ENCODE measurements at regions not wholly inside any gene's neighbourhood (a gene's known extent, or its start where the extent isn't known, plus 50 kb on each side); places are given as distances from the start of the nearest gene placed in this dataset.

GRCh38 chr1:4301007-4301406, 353.4 kb upstream of the AJAP1 start:
- DNase-seq = peak in 1 of 3 experiments; percentile 64

GRCh38 chr1:4303303-4303702, 351.1 kb upstream of the AJAP1 start:
- no peak for DNase-seq

- DNase-seq = no peak
These were observed 348.7 kb upstream of the AJAP1 start for GRCh38 chr1:4305526-4306301.

GRCh38 chr1:4306559-4307467, 347.6 kb upstream of the AJAP1 start:
- no peak for DNase-seq

GRCh38 chr1:4307468-4307845, 347.0 kb upstream of the AJAP1 start:
- no peak for DNase-seq

- DNase-seq = no peak
These were observed 346.4 kb upstream of the AJAP1 start for GRCh38 chr1:4307911-4308545.

GRCh38 chr1:4308806-4309205, 345.6 kb upstream of the AJAP1 start:
- no peak for DNase-seq

GRCh38 chr1:4309676-4310320, 344.6 kb upstream of the AJAP1 start:
- DNase-seq = no peak

- no peak for DNase-seq
These were observed 343.9 kb upstream of the AJAP1 start for GRCh38 chr1:4310396-4310923.

GRCh38 chr1:4312024-4312423, 342.4 kb upstream of the AJAP1 start:
- no peak for DNase-seq

- no peak for DNase-seq
These were observed 339.2 kb upstream of the AJAP1 start for GRCh38 chr1:4315202-4315601.

- no peak for DNase-seq
These were observed 337.2 kb upstream of the AJAP1 start for GRCh38 chr1:4317207-4317606.

- DNase-seq = no peak
These were observed 335.7 kb upstream of the AJAP1 start for GRCh38 chr1:4318720-4319119.

GRCh38 chr1:4319496-4319895, 334.9 kb upstream of the AJAP1 start:
- no peak for DNase-seq

GRCh38 chr1:4322881-4323280, 331.5 kb upstream of the AJAP1 start:
- no peak for DNase-seq

- no peak for DNase-seq
These were observed 331.1 kb upstream of the AJAP1 start for GRCh38 chr1:4323309-4323708.

GRCh38 chr1:4324525-4324924, 329.9 kb upstream of the AJAP1 start:
- no peak for DNase-seq

GRCh38 chr1:4327142-4327541, 327.3 kb upstream of the AJAP1 start:
- DNase-seq = no peak

- DNase-seq = no peak
These were observed 325.9 kb upstream of the AJAP1 start for GRCh38 chr1:4328402-4329071.

GRCh38 chr1:4330805-4331766, 323.3 kb upstream of the AJAP1 start:
- no peak for DNase-seq

- DNase-seq = no peak
These were observed 322.6 kb upstream of the AJAP1 start for GRCh38 chr1:4331767-4332163.

All from NCI-H1417 (cell line).